HG03097 (cell line): ENCODE measurements at regions not wholly inside any gene's neighbourhood (a gene's known extent, or its start where the extent isn't known, plus 50 kb on each side); places are given as distances from the start of the nearest gene placed in this dataset.
"Not testable (repeated sequence)": the region's sequence is repeated elsewhere in the genome, so short reads cannot be mapped to it uniquely, and the experiment has no call there.

Experiments used
- ATAC-seq: cut with Tn5 transposase; IDR thresholded peaks from one replicate; pipeline ENCODE4 v1.9.1; 2021; ENCODE audit not compliant: unreplicated experiment, low FRiP score

DNA sequence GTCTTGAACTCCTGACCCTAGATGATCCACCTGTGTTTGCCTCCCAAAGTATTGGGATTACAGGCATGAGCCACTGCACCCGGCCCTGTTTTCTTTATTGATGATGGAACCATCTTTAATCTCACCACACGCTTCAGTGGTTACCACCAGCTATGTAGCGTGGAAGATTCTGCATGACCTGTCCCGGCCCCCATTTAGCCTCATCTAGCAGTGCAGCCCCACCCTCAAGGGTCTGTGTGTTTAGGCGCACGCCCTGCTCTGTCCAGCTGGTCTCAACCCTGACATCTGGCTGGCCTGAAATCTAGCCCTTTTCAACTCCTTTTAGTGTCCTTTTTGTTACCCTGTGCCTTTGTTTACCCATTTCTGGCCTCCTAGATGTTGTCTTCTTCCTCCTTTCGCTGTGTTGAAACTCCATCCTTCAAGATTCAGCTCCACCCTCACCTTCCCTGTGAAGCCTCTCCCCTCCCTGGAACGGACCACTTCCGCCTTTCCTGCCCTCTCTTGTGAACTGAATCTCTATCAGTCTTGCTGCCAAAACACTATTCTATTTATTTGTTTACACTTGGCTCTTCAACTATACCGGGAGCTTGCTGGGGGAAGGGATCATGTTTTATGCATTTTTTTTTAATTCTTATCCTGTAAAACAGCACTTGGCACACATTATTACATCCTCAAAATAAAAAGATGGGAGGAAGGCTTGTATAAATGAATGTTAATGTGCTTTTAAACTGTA is 101.0 kb upstream of the MTHFD1L start:
- no peak for ATAC-seq

DNA sequence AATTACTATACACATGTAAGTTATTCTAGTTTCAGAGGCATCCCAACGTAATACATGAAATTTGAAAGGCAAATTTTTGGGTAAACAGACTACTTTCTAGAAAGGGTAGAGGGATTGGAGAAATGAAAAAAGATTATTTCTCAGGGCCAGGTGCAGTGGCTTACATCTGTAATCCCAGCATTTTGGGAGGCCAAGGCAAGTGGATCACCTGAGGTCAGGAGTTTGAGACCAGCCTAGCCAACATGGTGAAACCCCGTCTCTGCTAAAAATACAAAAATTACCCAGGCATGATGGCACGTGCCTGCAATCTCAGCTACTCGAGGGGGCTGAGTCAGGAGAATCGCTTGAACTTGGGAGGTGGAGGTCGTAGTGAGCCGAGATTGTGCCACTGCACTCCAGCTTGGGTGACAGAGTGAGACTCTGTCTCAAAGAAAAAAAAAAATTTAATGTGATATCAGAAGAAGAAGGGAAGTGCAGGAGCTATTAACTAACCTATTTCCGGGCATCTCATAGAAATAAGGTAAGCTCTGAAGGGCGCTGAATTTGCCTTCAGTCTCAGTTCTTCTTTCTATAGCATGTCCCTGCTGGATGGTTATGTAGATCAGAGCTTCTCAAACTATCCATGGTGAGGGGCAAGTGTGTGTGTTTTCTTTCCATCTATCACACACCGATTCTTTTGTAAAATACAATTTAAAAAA is 100.3 kb upstream of the MTHFD1L start:
- peak; percentile 75 for ATAC-seq

- no peak for ATAC-seq
Measured at GRCh38 chr6:150766201-150766997, 99.1 kb upstream of the MTHFD1L start.

- ATAC-seq: no peak
Measured at GRCh38 chr6:150767161-150767560, 98.3 kb upstream of the MTHFD1L start.

DNA sequence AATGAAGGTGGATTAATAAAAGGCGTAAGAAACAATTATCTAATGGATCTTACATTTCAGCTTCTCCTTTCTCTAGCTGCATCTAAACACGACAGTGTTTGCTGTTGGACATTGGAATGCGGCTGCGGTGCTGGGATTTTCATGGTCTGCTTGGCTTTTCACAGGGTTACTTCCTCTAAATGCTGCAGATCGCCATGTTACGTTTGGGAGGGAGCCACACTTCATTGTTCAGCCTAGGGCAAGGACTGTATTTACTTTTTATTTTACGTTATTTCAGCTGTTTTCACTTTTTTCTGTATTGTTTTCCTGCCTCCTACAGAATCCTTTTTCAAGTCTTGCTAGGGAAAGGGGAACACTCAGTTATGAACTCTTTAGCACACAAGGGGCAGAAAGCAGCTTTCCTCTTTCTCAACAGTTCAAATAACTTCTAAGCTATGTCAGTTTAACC is 97.9 kb upstream of the MTHFD1L start:
- no peak for ATAC-seq

- no peak for ATAC-seq
Measured at GRCh38 chr6:150770637-150771036, 94.9 kb upstream of the MTHFD1L start.

DNA sequence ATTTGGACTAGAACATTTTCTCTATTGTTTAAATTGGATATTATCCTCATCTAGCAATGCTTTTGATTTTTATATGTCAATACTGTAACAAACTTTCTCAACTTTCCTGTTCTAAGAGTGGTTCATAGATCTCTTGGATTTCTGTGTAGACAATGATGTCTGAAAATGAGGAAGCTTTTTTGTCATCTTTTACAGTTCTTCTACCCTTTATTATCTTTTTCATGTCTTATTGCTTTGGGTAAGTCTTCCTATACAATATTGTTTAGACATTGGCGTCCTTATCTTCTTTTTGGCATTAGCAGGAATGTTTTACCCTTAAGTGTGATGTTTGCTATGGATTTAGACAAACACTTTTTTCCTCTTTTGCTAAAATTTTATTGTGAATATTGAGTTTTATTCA is 91.5 kb upstream of the MTHFD1L start:
- ATAC-seq: no peak

GRCh38 chr6:150775415-150776203 is 89.9 kb upstream of the MTHFD1L start:
- no peak for ATAC-seq

DNA sequence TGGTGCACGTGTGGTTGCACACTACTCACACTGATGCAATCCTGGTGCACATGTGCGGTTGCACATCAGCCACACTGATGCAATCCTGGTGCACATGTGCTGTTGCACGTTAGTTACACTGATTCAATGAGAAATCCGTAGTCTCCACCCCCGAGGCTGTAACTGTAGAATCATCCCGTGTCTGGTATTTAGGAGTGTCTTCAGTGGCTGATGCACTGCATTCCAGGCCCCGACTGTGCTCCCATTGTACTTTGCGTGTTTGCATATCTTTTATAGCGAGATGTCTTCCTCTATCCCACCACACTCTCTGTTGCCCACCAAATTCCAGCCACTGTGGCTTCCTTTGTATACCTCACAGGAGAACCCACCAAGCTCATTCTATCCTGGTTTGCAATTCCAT is 87.8 kb upstream of the MTHFD1L start:
- no peak for ATAC-seq

- ATAC-seq: no peak
Measured at GRCh38 chr6:150783813-150784212, 81.7 kb upstream of the MTHFD1L start.

GRCh38 chr6:150787429-150787828 is 78.1 kb upstream of the MTHFD1L start:
- ATAC-seq: no peak

- no peak for ATAC-seq
Measured at GRCh38 chr6:150788089-150788488, 77.4 kb upstream of the MTHFD1L start.

- not testable (repeated sequence) for ATAC-seq
Measured at GRCh38 chr6:150789906-150790305, 75.6 kb upstream of the MTHFD1L start.

GRCh38 chr6:150791717-150792116 is 73.8 kb upstream of the MTHFD1L start:
- no peak for ATAC-seq

- no peak for ATAC-seq
Measured at GRCh38 chr6:150797949-150798348, 67.6 kb upstream of the MTHFD1L start.

DNA sequence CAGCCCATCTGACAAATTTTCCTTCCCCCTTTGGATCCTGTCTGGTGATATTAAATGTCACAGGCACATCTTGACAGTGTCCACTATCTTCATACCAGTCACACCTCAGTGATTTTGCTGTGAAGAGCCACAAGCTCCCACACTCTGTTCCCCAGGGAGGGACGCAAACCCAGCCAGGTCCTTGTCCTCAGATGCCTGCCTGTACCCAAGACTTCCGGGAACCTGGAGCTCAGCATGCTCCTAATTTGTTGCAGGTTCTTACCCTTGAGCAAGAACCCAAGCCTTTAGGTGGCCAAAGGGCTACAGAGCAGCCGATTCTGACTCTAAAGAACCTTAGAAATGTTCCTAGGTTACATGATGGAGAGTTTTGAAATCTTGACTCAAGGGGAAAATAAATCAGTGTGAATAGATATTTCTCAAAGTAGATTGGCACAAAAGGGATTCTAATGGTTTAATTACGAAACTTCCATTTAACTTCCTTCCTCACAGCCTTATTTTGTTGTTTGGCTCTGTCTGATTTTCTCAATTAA is 66.2 kb upstream of the MTHFD1L start:
- no peak for ATAC-seq

DNA sequence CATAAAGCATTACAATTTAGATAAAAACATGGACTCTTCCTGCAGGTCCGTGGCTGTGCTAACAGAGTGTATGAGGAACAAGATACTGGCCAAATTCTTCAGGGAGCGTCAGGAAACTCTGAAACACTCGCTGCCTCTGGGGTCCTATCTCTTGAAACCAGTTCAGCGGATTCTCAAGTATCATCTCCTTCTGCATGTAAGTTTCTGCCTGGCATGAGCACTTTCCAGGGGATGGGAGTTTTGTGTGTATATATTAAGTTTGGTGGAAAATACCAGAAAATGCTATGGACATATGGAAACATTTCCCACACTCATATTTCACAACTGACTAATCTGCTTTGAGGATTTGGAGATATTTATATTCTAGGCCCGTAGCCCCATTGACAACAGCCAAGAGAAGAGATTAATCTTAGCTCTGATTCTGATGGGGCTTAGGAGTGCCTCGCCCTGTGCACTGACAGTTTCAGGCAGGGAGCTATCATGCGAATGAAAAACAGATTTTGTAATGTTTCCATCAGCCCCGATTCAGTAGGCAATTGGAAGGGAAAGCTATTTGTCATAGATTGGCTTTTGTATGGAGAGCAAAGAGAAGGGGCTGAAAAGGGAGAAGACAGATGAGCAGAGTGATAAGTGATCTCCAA is 64.7 kb upstream of the MTHFD1L start:
- no peak for ATAC-seq

DNA sequence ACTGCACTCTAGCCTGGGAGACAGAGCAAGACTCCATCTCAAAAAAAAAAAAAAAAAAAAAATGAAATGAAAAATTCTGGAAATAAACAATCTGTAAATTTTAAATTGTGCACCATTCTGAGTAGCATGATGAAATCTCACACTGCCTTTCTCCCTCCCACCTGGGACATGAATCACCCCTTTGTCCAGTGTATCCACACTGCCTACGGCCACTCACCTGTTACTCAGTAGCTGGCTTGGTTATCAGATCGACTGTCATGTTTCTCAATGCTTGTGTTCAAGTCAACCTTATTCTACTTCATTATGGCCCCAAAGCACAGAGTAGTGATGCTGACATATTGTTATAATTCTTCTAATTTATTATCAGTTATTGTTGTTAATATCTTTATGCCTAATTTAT is 58.7 kb upstream of the MTHFD1L start:
- ATAC-seq: no peak

GRCh38 chr6:150813319-150813992 is 52.0 kb upstream of the MTHFD1L start:
- ATAC-seq: peak; percentile 53
